GM21737 (cell line): ENCODE measurements at regions not wholly inside any gene's neighbourhood (a gene's known extent, or its start where the extent isn't known, plus 50 kb on each side); places are given as distances from the start of the nearest gene placed in this dataset.

Experiments
- ATAC-seq: cut with Tn5 transposase; IDR thresholded peaks from one replicate; pipeline ENCODE4 v1.9.1; 2021; ENCODE audit warnings: mild to moderate bottlenecking, moderate library complexity; ENCODE audit not compliant: unreplicated experiment

DNA sequence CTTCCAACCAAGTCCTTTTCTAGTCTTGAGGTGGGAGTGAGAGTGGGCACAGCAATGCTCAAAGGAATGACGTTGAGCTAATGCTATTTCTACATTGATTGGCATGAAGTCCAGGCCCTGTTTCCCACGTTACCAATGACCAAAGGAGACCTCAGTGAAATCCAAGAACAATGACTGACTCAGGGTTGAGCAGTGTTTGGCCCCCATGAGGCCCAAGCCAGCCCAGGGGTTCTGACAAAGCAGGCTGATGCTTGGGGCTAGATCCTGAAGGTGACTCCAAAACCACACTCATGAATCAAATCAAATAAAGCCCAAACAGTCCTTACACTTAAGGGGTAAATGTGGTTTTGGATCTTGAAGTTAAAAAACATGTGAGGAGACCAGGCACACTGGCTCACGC lies 278.5 kb upstream of the GJB5 start:
- no peak for ATAC-seq

DNA sequence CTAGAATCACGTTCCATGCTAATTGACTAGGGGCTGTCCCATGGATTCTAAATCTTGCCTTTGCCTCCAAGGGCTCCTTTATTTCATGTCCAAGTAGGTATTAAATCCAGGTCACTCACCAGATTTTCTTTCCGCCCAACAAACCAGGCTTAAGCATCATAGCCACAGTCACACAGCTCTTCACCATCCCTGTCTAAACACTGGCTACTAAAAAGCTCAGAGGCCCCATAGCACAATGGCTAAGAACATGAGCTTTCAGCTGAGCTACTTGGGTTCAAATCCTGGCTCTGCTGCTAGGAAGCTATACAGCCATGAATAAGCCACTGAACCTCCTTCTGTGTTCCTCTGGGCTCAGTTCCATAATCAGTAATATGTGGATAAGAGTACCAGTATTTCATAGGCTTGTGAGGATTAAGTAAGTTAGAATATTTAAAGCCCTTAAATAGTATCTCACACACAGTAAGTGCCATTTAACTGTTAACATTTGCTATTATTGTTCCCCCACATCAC lies 277.2 kb upstream of the GJB5 start:
- ATAC-seq: no peak

DNA sequence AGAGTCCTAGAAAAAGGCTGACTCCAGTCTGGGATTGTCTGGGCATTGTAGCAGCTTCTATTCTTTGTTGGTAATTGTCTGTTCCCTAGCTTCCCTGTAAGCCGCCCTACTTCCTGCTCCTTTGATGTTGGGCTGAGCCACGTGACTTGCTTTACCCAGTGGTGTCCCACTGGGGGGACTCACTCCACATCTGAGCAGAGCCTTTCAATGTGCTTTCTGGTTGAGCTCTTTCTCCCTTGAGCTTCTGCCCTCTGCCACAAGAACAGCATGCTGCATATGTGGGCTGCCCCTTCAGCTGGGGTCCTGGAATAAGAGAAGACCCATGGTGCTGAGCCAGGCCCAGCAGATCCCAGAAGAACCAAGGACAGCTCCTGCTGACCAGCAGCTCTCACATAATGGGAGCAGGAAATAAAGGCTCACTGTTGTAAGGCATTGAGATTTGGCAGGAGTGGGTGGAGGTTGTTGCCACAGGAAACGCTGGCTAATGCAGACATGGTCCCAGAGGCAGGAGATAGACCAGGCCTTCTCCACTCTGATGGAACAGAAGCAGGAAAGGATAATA lies 276.3 kb upstream of the GJB5 start:
- ATAC-seq: no peak

DNA sequence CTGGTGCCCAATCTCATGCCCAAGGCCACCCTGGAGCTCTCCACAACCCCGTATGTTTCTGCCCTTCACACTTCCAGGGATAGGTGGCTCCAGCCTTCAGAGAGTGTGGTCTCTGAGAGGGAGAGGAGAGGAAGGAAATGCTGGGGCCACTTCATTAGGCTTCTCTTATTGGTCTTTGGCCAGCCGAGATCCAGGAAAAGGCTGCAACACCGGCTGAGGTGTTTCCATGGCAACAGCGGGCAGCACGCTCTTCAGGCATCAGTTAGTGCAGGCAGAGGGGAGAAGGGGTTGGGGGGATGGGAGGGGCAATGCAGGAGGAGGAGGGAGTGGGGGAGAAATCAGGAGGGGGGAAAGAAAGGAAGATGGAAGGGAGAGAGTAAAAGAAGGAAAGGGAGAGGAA lies 275.1 kb upstream of the GJB5 start:
- no peak for ATAC-seq

DNA sequence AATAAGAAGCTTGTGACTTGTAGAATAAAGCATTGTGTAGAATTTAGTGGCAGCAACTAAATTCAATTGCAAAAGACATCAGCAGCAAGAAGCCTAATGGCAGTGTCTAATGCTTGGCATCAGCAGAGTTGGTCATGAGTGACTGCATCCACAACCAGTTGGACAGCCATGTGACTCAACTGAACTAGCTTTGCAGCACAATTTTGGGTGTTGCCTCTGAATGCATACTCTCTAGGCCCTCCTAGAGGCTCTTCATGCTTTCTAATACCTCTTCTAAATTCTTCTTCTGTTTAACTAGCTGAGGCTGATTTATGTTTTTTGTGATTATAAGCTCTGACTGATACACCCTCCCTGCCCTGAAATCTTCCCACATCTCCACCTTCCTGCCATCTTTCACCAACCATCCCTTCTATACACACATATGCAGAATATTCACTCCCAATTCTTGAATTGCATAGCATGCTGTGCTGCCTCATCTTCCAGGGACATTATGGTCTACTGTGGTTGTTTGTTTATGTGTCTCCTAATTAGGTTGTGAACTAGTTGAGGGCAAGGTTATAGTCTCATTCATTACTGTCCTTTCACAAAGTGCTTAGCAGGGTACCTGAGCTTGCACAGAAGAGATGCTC lies 266.7 kb upstream of the GJB5 start:
- no peak for ATAC-seq

DNA sequence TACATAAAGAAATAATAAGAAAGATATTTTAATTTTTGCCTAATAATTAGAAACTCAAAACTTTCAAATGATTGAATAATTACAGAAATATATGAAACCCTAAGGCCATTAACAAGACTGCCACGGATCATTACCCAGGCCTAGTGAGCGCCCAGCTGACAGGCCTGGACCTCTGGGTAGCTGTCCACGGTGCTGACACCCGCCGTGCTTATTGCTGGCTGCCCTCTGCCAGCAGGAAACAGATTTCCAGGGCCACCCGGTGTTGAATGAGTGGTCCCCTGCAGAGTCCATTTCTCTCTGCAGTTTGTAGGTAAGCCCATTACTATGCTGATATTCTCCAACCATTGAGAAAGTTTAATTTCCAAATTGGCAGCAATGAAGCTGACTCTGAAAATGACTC lies 254.4 kb upstream of the GJB5 start:
- ATAC-seq: no peak

DNA sequence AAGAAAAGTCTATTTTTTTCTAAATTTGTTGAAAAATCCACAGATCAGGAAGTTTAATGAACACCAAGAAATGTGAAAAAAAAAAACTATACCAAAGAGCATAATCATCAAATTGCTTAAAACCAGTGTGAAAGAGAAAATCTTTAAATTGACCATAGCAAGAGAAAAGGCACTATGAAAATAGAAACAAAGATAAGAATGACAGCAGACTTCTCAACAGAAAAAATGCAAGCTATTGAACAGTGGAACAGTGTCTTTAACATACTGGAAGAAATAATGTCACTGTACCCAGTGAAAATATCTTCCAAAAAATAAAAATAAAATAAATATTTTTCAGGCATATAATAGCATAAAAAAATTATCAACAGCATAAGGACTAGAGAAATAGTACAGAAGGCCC lies 243.0 kb upstream of the GJB5 start:
- no peak for ATAC-seq

DNA sequence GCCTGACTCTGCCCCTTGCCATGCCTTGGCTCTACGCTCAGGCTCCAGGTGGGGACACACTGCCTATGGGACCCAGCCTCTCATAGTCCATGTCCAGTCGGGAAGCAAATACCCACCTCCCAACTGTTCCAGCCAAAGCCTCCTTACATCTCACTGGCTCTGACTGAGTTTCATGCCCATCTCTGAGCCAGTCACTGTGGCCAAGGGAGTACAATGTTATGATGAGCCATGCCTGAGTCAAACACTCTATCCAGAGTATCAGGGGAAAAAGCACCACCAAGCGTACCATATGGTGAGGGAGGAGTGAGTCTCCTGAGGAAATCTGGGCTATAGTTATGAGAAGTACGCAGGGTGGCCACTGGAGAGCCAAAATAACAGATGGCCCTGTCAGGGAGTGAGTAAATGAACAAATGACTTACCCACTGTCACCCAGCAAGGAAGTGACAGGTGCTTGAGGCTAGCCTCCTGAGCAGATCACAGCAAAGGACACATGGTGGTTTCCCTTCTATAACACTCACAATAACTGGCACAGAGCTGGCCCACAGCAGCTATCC lies 236.6 kb upstream of the GJB5 start:
- ATAC-seq: no peak

DNA sequence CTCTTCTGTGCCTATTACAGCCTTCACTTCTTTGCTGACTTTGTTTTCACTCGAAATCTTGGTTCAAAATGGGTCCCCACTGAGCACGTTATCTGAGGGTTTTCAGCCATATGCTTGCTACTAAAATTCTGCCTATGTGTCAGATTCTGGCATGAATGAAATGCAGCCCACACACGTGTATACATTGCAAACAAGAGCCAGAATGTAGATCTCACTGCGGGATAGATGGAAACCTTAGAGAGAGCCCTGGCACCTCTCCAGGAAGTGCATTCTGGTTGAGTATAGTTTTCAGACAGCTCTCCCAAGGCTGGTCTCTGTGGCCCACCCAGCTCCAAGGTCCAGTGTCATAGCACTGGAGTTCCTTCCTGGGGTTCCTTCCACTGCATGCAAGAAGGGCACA lies 234.7 kb upstream of the GJB5 start:
- no peak for ATAC-seq

DNA sequence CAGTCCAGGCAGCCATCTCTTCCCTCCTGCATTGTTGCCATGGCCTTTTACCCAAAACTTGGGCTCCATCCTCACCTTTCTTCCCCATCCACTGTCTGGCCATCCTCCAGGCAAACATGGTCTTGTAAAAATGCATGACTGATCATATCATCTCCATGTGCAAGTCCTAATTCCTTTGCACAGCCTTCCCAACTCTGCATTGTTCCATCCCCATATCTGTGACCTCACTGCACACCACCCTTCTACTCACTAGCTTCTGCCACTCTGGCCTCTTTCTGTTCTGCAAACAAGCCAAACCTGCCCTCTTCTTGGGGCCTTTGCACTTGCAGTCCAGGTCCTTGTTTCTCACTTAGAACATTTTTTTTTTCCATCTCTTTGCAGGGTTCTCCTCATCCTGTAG lies 230.1 kb upstream of the GJB5 start:
- ATAC-seq: no peak

DNA sequence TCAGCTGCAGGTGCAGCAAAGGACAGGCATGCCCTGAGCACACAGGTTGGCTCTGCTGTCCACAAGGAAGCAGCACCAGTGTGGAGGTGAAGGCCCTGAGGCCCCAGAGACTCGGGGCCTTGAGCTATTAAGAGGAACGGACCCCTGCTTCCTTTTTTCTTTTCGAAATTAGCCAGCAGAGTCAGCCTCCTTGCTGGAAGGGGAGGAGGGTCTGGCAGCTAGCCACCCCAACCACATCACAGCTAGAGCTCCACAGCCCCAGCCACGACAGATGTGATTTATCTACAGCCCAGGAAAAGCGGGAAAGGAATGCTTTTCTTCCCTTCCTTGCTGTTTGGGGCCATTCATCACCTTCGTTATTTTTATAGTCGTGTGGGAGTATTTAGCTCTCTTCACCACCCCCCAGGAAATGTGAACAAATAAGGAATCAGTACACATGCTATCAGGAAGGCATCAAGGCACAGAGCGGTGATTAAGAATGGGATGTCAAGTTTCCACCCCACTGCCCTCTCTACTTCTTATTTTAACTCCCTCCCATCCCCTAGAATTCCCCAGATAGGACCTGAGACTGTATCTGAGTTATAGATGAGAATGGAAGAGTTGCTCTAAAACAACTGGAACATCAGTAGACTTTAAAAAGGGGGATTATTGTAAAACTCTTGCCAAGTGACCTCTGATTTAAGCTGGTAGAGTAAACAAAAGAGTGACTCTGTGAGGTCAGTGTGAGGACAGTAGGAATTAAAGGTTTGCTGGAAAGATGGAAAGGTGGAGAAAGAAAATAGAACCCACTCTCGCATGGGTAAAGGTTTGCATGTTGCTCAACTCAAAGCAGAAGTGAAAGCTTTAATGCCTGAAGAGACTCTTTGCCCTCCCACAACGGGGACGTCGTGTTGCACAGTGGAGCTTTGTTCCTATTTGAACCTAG lies 224.7 kb upstream of the GJB5 start:
- ATAC-seq: peak; percentile 47

DNA sequence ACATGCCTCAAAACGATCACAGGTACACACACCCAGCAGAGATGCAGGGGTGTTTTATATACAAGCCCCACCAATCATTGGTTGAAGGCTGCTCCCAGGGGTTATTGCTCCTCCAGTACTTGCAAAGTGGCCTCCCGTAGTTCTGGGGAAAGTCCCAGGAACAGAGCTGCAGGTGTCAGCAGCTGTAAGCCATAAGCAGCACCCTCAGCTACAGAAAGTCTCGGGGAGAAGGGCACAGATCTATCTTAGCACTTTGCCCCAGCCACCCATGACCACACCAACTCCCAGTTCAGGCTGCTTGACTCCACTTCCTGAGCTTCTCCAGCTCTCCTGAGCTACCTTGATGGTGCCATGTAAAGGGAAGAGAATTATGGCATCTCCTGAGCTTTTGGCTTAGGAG lies 222.7 kb upstream of the GJB5 start:
- no peak for ATAC-seq

DNA sequence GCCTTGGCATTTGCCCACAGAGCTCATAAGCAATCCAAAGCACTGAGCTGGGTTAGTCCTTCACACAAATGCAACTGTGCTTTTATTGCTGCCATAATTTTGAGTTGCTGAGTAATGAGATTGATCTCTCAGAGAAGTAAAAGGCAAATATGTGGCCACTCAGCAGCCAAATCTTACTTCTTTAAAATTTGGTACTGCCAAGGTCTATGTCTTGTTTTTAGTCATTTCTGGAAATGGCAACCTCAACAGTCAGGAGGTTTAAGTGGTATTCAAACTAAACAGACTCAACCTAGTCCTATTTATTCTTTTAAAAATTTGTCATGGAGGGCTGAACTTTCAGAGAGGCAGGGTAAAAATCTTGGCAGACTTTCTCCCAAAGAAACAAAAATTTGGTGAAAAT lies 216.4 kb upstream of the GJB5 start:
- ATAC-seq: no peak

DNA sequence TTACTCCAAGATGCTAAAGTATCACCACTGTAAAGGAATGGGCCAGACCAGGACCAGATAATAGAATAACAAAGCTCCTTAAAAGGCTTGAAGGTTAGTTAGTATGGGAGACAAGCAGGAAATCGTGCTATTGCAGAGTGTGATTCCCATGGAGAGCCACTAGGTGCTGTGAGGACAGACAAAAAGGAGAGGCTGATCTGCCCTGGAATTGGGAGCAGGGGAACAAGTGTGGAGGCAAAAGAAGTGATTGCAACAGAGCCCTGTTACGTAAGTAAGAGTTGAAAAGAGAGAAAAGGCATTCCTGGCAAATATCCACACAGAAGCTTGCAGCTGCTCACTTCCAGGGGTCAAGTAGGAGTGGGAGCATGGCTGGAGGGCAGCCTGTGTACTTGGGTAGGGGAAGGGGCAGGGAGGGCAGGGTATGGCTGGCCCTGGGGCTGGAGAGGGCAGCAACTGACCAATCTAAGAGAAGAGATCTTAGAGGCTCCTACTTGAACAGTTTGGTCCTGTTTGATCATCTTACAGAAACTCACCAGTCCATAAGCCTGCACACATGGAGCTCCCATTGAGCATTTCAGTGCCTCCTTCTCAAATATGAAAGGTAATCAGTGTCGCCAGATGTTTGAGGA lies 207.7 kb upstream of the GJB5 start:
- no peak for ATAC-seq

DNA sequence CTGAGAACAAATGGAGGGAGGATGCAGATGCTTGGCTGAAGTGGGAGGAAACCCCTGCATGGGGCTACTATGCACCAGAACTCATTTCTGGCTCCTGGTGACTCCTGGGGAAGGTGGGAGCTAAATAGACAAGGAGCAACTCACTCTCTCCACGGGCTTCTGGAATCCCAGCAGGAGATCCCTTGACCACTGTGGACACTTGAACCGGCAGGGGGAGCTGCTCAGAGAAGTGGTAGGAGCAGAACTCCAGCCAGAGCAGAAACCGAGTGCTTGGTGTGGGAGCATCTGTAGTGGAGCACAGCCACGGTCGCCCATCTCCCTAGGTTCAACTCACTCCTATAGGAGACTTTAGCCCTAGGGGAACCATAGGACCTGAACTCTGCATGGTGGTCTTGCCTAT lies 205.6 kb upstream of the GJB5 start:
- no peak for ATAC-seq

DNA sequence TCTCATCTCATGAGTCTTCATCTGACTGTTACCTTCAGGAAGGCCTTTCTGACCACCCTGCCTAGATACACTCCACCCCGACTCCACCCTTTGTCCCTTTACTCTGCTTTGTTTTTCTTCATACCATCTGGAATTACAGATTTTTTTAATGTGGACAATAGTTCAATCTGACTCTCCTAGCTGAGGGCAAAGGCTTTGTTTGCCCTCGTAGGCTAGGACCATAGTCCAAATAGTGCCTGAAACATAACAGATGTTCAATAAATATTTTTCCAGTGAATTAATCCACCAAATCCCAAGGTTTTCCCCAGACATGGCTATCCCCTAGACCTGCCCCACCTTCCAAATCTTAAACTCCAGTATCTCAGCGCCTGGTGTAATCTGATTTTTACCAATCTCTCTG lies 176.5 kb upstream of the GJB5 start:
- ATAC-seq: no peak

DNA sequence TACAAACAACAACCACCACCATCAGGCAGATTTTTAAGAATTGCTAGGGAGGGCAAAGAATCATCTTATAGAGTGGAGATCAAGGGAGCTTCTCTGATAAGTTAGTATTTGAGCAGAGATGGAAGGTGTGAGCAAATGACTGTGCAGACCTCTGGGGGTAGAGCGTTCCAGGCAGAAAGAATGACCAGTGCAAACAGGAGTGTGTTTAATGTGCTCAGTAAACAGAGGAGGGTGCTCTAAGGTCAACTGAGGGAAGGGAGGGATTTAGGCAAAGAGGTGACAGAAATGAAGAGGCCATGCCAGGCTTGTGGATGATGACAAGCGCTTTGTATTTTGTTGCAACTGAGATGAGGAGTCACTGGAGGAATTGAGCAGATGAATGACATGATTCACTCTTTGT lies 172.5 kb upstream of the GJB5 start:
- ATAC-seq: no peak

DNA sequence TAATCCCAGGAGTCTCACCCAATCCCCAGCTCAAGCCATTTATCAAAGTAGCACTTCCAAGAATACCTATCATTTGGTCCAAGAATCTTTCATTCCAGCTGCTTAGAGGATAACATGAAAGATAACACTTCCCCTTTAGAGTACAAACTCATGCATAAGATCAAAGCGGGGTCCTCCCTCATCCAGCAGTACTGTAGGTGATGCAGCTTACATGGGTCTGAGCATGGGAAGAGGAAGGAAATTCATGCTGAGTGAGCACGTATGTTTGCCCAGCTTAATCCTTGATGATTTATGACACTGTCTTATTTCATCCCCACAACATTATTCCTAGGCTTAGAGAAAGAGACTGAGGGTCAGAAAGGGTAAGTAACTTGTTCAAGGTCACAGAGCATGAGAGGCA lies 167.1 kb upstream of the GJB5 start:
- no peak for ATAC-seq

DNA sequence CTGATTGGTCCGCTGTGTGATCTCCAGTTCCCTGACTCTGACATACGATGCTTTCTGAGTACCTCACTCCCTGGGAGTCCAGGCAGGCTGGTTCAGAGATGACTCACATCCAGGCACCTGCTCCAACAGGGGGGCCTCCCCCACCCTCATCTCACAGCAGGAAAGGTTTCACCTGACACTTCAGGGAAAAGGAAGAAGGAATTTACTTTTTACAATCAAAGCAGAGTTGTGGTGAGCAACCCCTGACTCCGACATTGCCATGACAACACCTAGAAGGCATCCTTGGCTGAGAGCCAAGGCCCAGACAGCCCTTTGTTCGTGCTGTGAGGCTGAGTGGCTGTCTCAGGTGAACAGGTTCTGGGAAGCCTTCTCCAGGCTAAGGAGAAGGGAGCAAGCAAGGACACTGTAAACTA lies 164.6 kb upstream of the GJB5 start:
- ATAC-seq: no peak

DNA sequence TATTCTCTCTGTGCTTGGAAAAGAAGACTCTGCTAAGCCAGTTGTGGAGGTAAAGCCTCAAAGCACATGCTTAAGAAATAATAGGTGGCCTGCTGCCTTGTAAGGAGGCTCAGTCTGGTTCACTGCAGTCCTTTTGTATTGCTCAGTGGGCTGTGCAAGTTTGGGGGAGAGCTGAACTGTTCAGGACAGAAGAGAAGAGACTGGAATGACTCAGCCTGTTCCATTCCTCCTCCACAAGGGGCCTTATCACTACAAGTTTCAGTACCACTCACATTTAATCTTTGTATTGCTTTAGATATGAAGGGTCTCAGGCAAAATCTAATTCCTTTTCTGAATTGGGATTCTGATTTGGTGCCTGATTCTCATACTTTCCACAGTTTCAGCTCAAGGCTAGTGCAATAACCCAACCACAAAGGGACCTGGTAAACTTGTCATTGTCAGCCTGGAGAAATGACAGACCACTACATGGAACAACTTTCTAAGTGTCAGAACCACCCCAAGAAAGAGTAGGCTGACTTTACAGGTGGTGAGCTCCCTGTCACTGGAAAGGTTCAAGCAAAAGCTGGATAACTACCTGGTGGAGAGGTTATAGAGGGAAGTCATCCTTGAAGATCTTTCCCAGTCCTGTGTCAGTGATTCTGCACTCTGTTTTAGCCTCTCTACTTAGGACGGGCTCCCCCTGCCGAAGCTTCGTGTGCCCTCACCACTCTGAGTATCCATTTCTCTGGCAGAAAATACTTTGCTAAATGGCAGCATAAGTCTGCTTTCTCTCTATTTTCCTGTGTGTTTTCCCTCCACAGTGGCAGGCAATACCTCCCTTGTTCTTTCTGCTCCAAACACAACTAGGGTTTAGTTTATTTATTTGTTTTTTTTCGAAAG lies 162.9 kb upstream of the GJB5 start:
- no peak for ATAC-seq
